ENCODE measurements at regions not wholly inside any gene's neighbourhood (a gene's known extent, or its start where the extent isn't known, plus 50 kb on each side); places are given as distances from the start of the nearest gene placed in this dataset.

DNA sequence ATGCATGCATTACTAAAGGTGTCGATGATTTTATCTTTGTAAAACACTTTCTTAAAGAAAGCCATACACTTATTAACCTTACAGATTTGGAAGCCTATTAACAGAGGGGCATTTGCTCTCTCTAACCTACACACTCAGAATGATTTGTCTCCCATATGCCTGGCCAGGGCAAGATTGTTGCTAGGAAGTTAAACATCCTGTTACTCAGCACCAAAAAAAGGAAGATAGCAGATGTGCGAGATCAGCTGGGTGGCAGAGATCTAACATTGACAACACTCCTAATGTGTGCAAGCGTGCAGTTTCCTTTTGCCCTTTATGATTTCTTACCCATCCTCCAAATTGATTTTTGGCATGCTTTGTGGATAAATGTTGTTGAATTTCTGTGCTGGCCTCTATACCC lies 73.9 kb upstream of the TMEM108 start:
- H3K4me3 ChIP-seq (ENCODE audit: low read depth in 1 of 2, low read length in 2 of 2) = no peak overlapping the region
- no peaks in the 10 kb centered on the region for H3K9me3 ChIP-seq (ENCODE audit: control insufficient read depth in 1 of 2, low read length in 2 of 2)
- H3K27ac ChIP-seq (ENCODE audit: low read length) = no peak overlapping the region
- H3K27me3 ChIP-seq (ENCODE audit: low read depth, low read length) = no peaks in the 10 kb centered on the region
- H3K4me1 ChIP-seq (ENCODE audit: control insufficient read depth in 1 of 2, insufficient read depth in 2 of 2, low read length in 2 of 2) = no peaks in the 10 kb centered on the region
- H3K36me3 ChIP-seq (ENCODE audit: control insufficient read depth in 1 of 2, insufficient read depth in 2 of 2, low read length in 2 of 2) = no peaks in the 10 kb centered on the region

DNA sequence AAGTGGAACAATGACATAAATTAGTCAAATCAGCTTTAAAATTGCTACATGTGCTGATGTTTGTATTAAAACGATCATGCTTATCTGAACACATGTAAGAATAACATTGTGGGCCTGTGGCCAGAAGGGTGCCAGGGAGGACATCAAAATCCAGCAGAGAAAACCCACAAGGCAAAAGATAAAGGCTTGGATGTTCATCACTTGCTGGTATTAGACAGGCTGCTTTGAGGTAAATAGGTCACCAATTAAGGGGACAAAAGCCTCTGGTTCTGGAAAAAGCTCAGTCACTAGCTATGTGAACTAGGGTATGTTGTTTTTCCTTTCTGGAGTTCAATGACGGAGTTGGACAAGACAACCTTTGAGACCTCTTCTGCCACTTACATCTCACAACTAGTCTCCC lies 74.4 kb upstream of the TMEM108 start:
- Histone ChIP-seq H3K4me1 (ENCODE audit: control insufficient read depth in 1 of 2, insufficient read depth in 2 of 2, low read length in 2 of 2) (no peaks in the 10 kb centered on the region), H3K9me3 (ENCODE audit: control insufficient read depth in 1 of 2, low read length in 2 of 2) (no peaks in the 10 kb centered on the region), H3K27me3 (ENCODE audit: low read depth, low read length) (no peaks in the 10 kb centered on the region), H3K36me3 (ENCODE audit: control insufficient read depth in 1 of 2, insufficient read depth in 2 of 2, low read length in 2 of 2) (no peaks in the 10 kb centered on the region), H3K4me3 (ENCODE audit: low read depth in 1 of 2, low read length in 2 of 2) (no peak overlapping the region), H3K27ac (ENCODE audit: low read length) (no peak overlapping the region)

DNA sequence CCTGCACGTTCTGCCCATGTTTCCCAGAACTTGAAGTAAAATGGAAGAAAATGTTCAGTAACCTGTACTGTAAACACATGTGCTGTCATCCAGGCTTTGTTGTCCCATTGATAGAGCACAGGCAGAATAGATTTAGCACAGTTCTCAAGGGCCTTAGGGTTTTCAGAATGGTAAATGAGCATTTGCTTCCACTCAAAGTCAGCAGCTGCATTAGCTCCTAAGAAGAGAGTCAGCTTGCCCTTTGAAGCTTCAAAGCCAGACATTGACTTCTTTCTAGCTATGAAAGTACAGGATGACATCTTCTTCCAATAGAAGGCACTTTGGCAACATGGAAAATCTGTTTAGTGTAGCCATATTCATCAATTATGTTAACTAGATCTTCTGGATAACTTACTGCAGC lies 76.2 kb upstream of the TMEM108 start:
- Histone ChIP-seq H3K4me3 (ENCODE audit: low read depth in 1 of 2, low read length in 2 of 2) (no peak overlapping the region), H3K9me3 (ENCODE audit: control insufficient read depth in 1 of 2, low read length in 2 of 2) (no peaks in the 10 kb centered on the region), H3K27me3 (ENCODE audit: low read depth, low read length) (no peaks in the 10 kb centered on the region), H3K4me1 (ENCODE audit: control insufficient read depth in 1 of 2, insufficient read depth in 2 of 2, low read length in 2 of 2) (no peaks in the 10 kb centered on the region), H3K27ac (ENCODE audit: low read length) (no peak overlapping the region), H3K36me3 (ENCODE audit: control insufficient read depth in 1 of 2, insufficient read depth in 2 of 2, low read length in 2 of 2) (no peaks in the 10 kb centered on the region)

DNA sequence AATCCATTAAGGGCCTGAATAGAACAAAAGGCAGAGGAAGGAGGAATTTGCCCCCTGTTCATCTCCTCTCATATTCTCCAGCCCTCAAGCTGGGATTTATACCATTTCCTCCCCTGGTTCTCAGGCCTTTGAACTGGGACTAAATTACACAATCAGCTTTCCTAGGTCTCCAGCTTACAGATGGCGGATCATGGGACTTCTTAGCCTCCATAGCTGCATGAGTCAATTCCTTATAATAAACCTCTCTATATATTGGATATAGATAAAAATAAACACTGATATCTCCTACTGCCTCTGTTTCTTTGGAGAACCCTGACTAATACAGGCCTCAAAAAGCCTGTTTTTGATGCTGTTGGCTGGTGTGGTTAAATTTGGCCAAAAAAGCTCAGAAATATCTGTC lies 84.5 kb upstream of the TMEM108 start:
- Histone ChIP-seq H3K36me3 (ENCODE audit: control insufficient read depth in 1 of 2, insufficient read depth in 2 of 2, low read length in 2 of 2) (no peaks in the 10 kb centered on the region), H3K4me1 (ENCODE audit: control insufficient read depth in 1 of 2, insufficient read depth in 2 of 2, low read length in 2 of 2) (no peaks in the 10 kb centered on the region), H3K27me3 (ENCODE audit: low read depth, low read length) (no peaks in the 10 kb centered on the region), H3K9me3 (ENCODE audit: control insufficient read depth in 1 of 2, low read length in 2 of 2) (no peaks in the 10 kb centered on the region), H3K27ac (ENCODE audit: low read length) (no peak overlapping the region), H3K4me3 (ENCODE audit: low read depth in 1 of 2, low read length in 2 of 2) (no peak overlapping the region)

DNA sequence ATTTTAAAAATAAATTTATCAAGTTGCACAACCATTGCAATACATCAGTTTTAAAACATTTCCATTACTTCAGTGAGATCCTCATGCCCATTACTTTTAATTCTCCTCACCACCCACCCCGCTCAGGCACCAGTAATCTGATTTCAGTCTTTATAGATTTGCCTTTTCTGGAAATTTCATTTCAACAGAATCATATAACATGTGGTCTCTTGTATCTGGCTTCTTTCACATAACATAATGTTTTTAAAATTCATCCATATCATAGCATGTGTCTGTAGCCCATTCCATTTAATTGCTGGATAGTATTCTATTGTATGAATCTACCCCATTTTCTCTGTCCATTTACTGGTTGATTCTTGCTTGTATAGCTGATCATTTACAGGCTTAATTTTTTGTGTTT lies 110.3 kb upstream of the TMEM108 start:
- Histone ChIP-seq H3K4me3 (ENCODE audit: low read depth in 1 of 2, low read length in 2 of 2) (no peak overlapping the region), H3K9me3 (ENCODE audit: control insufficient read depth in 1 of 2, low read length in 2 of 2) (no peaks in the 10 kb centered on the region), H3K36me3 (ENCODE audit: control insufficient read depth in 1 of 2, insufficient read depth in 2 of 2, low read length in 2 of 2) (no peaks in the 10 kb centered on the region), H3K27ac (ENCODE audit: low read length) (no peak overlapping the region), H3K27me3 (ENCODE audit: low read depth, low read length) (no peaks in the 10 kb centered on the region), H3K4me1 (ENCODE audit: control insufficient read depth in 1 of 2, insufficient read depth in 2 of 2, low read length in 2 of 2) (no peaks in the 10 kb centered on the region)

DNA sequence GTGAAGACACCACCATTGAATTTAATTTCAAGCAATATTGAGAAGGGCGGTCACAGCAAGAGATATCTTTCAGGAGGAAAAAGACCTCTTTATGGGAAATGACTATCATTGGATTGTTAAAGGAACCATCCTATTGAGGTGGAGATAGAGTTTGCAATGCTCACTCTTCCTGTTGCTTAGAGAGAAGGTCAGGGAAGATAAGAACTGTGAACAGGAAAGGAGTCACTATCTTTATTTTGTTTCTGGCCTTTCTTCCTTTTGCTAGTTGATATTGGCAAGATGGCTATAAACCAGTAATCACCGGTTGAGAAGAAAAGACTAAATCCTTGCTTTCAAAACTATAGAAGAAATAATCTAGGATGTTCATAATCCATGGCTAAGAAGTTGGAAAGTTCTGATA lies 112.1 kb upstream of the TMEM108 start:
- H3K36me3 ChIP-seq (ENCODE audit: control insufficient read depth in 1 of 2, insufficient read depth in 2 of 2, low read length in 2 of 2) = no peaks in the 10 kb centered on the region
- H3K27me3 ChIP-seq (ENCODE audit: low read depth, low read length) = no peaks in the 10 kb centered on the region
- no peak overlapping the region for H3K4me3 ChIP-seq (ENCODE audit: low read depth in 1 of 2, low read length in 2 of 2)
- H3K9me3 ChIP-seq (ENCODE audit: control insufficient read depth in 1 of 2, low read length in 2 of 2) = no peaks in the 10 kb centered on the region
- no peaks in the 10 kb centered on the region for H3K4me1 ChIP-seq (ENCODE audit: control insufficient read depth in 1 of 2, insufficient read depth in 2 of 2, low read length in 2 of 2)
- H3K27ac ChIP-seq (ENCODE audit: low read length) = no peak overlapping the region

DNA sequence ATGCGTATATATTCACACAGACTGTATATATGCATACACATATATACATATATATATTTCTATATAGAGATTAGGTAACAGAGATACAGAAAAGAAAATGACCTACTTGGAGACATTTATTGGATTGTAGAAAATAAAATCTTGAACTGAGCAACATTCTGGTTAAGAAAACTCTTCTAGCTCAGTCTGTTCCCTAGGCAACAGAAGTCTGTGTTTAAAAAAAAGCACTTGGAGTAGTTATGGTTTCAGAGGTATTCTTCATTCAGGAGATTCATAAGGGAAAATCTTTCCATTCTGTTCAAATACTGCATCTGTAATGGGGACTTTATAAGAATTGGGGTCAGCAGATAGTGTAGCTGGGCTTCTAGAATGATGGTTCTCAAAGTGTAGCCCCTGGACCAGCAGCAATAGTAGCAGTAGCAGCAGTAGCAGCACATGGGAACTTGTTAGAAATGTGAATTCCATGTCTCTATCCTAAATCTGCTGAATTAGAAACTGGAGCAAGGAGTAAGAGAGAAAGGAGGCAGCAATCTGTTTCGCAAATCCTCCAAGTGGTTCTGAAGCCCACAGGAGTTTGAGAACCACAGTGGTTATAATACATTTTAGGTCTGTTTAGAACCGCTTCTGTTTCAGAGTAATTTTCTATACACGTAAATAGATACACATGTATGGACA lies 112.8 kb upstream of the TMEM108 start:
- Histone ChIP-seq H3K9me3 (ENCODE audit: control insufficient read depth in 1 of 2, low read length in 2 of 2) (no peaks in the 10 kb centered on the region), H3K27ac (ENCODE audit: low read length) (no peak overlapping the region), H3K4me1 (ENCODE audit: control insufficient read depth in 1 of 2, insufficient read depth in 2 of 2, low read length in 2 of 2) (no peaks in the 10 kb centered on the region), H3K27me3 (ENCODE audit: low read depth, low read length) (no peaks in the 10 kb centered on the region), H3K36me3 (ENCODE audit: control insufficient read depth in 1 of 2, insufficient read depth in 2 of 2, low read length in 2 of 2) (no peaks in the 10 kb centered on the region), H3K4me3 (ENCODE audit: low read depth in 1 of 2, low read length in 2 of 2) (no peak overlapping the region)

DNA sequence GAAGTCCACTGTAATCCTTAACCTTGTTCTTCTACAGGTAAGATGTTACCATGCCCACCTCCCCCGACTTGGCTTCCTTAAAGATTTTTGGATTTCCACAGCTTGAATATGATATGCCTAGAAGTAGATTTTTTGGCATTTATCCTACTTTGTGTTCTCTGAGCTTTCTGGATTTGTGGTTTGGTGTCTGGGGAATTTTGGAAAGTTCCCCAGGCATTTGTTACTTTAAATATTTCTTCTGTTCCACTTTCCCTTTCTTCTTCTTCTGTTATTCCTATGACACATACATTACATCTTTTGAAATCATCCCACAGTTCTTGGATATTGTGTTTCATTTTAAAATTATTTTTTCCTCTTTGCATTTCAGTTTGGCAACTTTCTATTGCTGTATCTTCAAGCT lies 122.1 kb upstream of the TMEM108 start:
- H3K4me1 ChIP-seq (ENCODE audit: control insufficient read depth in 1 of 2, insufficient read depth in 2 of 2, low read length in 2 of 2) = no peaks in the 10 kb centered on the region
- no peaks in the 10 kb centered on the region for H3K27me3 ChIP-seq (ENCODE audit: low read depth, low read length)
- no peaks in the 10 kb centered on the region for H3K9me3 ChIP-seq (ENCODE audit: control insufficient read depth in 1 of 2, low read length in 2 of 2)
- H3K36me3 ChIP-seq (ENCODE audit: control insufficient read depth in 1 of 2, insufficient read depth in 2 of 2, low read length in 2 of 2) = no peaks in the 10 kb centered on the region
- no peak overlapping the region for H3K4me3 ChIP-seq (ENCODE audit: low read depth in 1 of 2, low read length in 2 of 2)
- H3K27ac ChIP-seq (ENCODE audit: low read length) = no peak overlapping the region

DNA sequence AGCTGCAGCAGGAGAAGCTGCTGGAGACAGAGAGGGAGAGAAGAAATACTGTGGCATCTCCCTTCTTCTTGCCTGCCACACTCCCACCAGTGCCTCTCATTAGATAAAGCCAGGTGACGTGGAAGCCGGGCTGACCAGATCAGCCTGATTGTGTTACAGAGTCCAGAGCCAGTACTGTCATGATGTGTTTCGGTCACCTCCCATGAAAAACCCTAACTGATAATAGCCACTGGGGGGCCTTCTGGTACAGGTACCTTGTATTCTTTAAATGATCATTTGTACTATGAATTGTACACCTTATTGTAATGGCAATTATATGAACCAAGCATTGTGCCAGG lies 125.8 kb upstream of the TMEM108 start:
- H3K4me3 ChIP-seq (ENCODE audit: low read depth in 1 of 2, low read length in 2 of 2) = no peak overlapping the region
- H3K4me1 ChIP-seq (ENCODE audit: control insufficient read depth in 1 of 2, insufficient read depth in 2 of 2, low read length in 2 of 2) = no peaks in the 10 kb centered on the region
- no peaks in the 10 kb centered on the region for H3K36me3 ChIP-seq (ENCODE audit: control insufficient read depth in 1 of 2, insufficient read depth in 2 of 2, low read length in 2 of 2)
- H3K27ac ChIP-seq (ENCODE audit: low read length) = no peak overlapping the region
- H3K9me3 ChIP-seq (ENCODE audit: control insufficient read depth in 1 of 2, low read length in 2 of 2) = no peaks in the 10 kb centered on the region
- no peaks in the 10 kb centered on the region for H3K27me3 ChIP-seq (ENCODE audit: low read depth, low read length)

DNA sequence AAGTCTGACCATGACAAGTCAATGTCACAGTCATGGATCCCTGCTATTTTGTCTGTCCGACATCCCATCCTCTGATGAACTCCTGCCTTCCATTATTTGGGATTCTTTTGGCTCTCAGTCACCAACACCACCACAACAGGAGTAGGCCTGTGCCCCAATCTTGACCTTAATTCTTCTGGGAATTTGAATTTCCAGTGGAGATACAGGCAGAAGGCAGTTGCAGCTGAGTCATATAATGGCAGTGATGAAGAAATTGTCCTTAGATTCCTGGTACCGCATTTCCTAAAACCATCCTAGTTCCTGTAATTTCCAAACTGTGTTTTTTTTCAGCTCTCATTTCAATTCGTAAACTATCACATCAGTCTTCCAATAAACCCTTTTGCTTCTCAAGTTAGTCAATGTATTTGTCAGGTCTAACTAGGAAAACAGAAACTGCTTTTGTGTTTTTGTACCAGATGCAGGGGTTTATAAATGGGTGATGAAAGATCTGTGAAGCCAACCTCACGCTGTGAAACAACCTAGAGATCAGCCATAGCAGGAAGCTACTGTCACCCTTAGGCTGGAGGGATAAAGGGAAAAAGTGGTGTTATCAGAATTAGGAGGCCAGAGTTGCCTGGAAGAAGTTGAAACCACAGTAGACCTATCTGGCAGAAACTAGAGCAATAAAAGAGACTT lies 126.3 kb upstream of the TMEM108 start:
- Histone ChIP-seq H3K4me1 (ENCODE audit: control insufficient read depth in 1 of 2, insufficient read depth in 2 of 2, low read length in 2 of 2) (no peaks in the 10 kb centered on the region), H3K4me3 (ENCODE audit: low read depth in 1 of 2, low read length in 2 of 2) (no peak overlapping the region), H3K27ac (ENCODE audit: low read length) (no peak overlapping the region), H3K27me3 (ENCODE audit: low read depth, low read length) (no peaks in the 10 kb centered on the region), H3K9me3 (ENCODE audit: control insufficient read depth in 1 of 2, low read length in 2 of 2) (no peaks in the 10 kb centered on the region), H3K36me3 (ENCODE audit: control insufficient read depth in 1 of 2, insufficient read depth in 2 of 2, low read length in 2 of 2) (no peaks in the 10 kb centered on the region)

DNA sequence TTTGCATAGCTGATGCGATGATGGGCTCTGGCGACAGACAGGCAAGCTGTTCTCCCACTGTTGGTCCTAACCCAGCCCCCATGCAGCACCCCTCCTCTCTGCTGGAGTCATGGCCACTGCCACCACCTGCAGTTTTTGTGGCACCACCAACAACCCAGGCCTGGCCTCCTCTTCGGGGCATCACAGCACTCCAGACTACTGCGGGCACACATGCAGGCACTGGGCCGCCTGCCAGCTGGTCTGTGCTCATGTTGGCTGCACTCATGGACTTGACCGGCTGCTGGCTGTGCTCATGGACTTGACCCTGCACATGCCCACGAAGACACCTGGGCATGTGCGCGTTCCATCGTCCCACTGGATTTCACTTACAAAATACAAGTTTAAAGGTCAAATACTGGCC lies 130.9 kb upstream of the TMEM108 start:
- no peaks in the 10 kb centered on the region for H3K9me3 ChIP-seq (ENCODE audit: control insufficient read depth in 1 of 2, low read length in 2 of 2)
- H3K27ac ChIP-seq (ENCODE audit: low read length) = no peak overlapping the region
- H3K36me3 ChIP-seq (ENCODE audit: control insufficient read depth in 1 of 2, insufficient read depth in 2 of 2, low read length in 2 of 2) = no peaks in the 10 kb centered on the region
- no peaks in the 10 kb centered on the region for H3K4me1 ChIP-seq (ENCODE audit: control insufficient read depth in 1 of 2, insufficient read depth in 2 of 2, low read length in 2 of 2)
- no peak overlapping the region for H3K4me3 ChIP-seq (ENCODE audit: low read depth in 1 of 2, low read length in 2 of 2)
- no peaks in the 10 kb centered on the region for H3K27me3 ChIP-seq (ENCODE audit: low read depth, low read length)

DNA sequence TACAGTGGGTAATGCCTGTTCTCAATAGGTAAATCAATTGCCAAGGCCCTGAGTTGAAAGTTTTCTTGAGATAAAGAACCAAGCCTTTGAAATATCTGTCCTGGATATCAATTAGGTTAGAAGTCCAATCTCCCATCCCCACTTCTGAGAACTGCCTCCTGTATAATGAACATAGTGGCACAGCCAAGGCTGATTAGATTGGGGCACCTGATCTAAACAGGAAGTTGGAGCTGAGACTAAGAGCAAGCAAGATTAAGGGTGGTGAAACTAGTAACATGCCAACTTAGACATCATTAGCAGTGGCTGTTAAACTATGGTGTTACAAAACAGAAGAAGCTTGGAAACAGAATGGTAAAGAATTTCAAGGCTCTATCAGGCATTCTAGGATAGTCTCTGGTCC lies 137.7 kb upstream of the TMEM108 start:
- H3K4me3 ChIP-seq (ENCODE audit: low read depth in 1 of 2, low read length in 2 of 2) = no peak overlapping the region
- no peaks in the 10 kb centered on the region for H3K4me1 ChIP-seq (ENCODE audit: control insufficient read depth in 1 of 2, insufficient read depth in 2 of 2, low read length in 2 of 2)
- H3K27me3 ChIP-seq (ENCODE audit: low read depth, low read length) = no peaks in the 10 kb centered on the region
- no peaks in the 10 kb centered on the region for H3K36me3 ChIP-seq (ENCODE audit: control insufficient read depth in 1 of 2, insufficient read depth in 2 of 2, low read length in 2 of 2)
- H3K9me3 ChIP-seq (ENCODE audit: control insufficient read depth in 1 of 2, low read length in 2 of 2) = no peaks in the 10 kb centered on the region
- H3K27ac ChIP-seq (ENCODE audit: low read length) = no peak overlapping the region
